Forelimb muscle (tissue), 1 donor: ENCODE measurements at regions not wholly inside any gene's neighbourhood (a gene's known extent, or its start where the extent isn't known, plus 50 kb on each side); places are given as distances from the start of the nearest gene placed in this dataset.
A peak's percentile ranks its signal among the peaks of the same experiment; 100 is the strongest.

Experiments used
- DNase-seq: peaks from one replicate; pipeline ENCODE4 v3.0.0-alpha.2; 2013; ENCODE audit warnings: low read depth

- DNase-seq: peak; percentile 38
Observed at GRCh38 chr10:14468023-14468441, 137.3 kb upstream of the FRMD4A start.

GRCh38 chr10:14466257-14466656 lies 135.5 kb upstream of the FRMD4A start:
- DNase-seq: peak; percentile 82

GRCh38 chr10:14460447-14460846 lies 129.7 kb upstream of the FRMD4A start:
- no peak for DNase-seq

- DNase-seq: no peak
Observed at GRCh38 chr10:14459665-14460064, 128.9 kb upstream of the FRMD4A start.

GRCh38 chr10:14456870-14457266 lies 126.1 kb upstream of the FRMD4A start:
- DNase-seq: no peak

GRCh38 chr10:14456218-14456869 lies 125.6 kb upstream of the FRMD4A start:
- no peak for DNase-seq

GRCh38 chr10:14454629-14455028 lies 123.9 kb upstream of the FRMD4A start:
- no peak for DNase-seq

GRCh38 chr10:14454206-14454605 lies 123.5 kb upstream of the FRMD4A start:
- no peak for DNase-seq

GRCh38 chr10:14453593-14453992 lies 122.9 kb upstream of the FRMD4A start:
- no peak for DNase-seq

GRCh38 chr10:14451341-14451740 lies 120.6 kb upstream of the FRMD4A start:
- no peak for DNase-seq

GRCh38 chr10:14450041-14450491 lies 119.3 kb upstream of the FRMD4A start:
- no peak for DNase-seq

GRCh38 chr10:14449293-14449815 lies 118.6 kb upstream of the FRMD4A start:
- DNase-seq: no peak

- no peak for DNase-seq
Observed at GRCh38 chr10:14448197-14448990, 117.7 kb upstream of the FRMD4A start.

- no peak for DNase-seq
Observed at GRCh38 chr10:14447094-14447839, 116.5 kb upstream of the FRMD4A start.

- DNase-seq: no peak
Observed at GRCh38 chr10:14439451-14440259, 108.9 kb upstream of the FRMD4A start.

GRCh38 chr10:14438576-14438975 lies 107.9 kb upstream of the FRMD4A start:
- DNase-seq: no peak

- no peak for DNase-seq
Observed at GRCh38 chr10:14438057-14438456, 107.3 kb upstream of the FRMD4A start.

- no peak for DNase-seq
Observed at GRCh38 chr10:14435976-14436632, 105.4 kb upstream of the FRMD4A start.

GRCh38 chr10:14433147-14433546 lies 102.4 kb upstream of the FRMD4A start:
- no peak for DNase-seq

- no peak for DNase-seq
Observed at GRCh38 chr10:14431868-14432267, 101.1 kb upstream of the FRMD4A start.
